Thymus (tissue), 11 donors: ENCODE measurements at regions not wholly inside any gene's neighbourhood (a gene's known extent, or its start where the extent isn't known, plus 50 kb on each side); places are given as distances from the start of the nearest gene placed in this dataset.
"Not testable (repeated sequence)": the region's sequence is repeated elsewhere in the genome, so short reads cannot be mapped to it uniquely, and the experiment has no call there.

ENCODE experiments used
- DNase-seq, 9 donors: peaks; one replicate each; pipeline ENCODE4 v3.0.0-alpha.2; 2013; ENCODE audit warnings: low spot score in 9 of 9, low read depth in 6 of 9, missing footprints in 1 of 9
- H3K27ac ChIP-seq, 2 donors: one replicate each; pipeline ENCODE4 v1.5.1; 2013; ENCODE audit warnings: control low read depth in 1 of 2, low read depth in 1 of 2, low read length in 1 of 2, mild to moderate bottlenecking in 1 of 2, moderate library complexity in 1 of 2
- H3K27me3 ChIP-seq, 2 donors: one replicate each; pipeline ENCODE4 v1.5.1; 2013; ENCODE audit warnings: low read length in 1 of 2; ENCODE audit not compliant: control insufficient read depth in 2 of 2, insufficient read depth in 1 of 2
- H3K36me3 ChIP-seq, 2 donors: one replicate each; pipeline ENCODE4 v1.5.1; 2013; ENCODE audit warnings: low read length in 1 of 2, mild to moderate bottlenecking in 1 of 2, moderate library complexity in 1 of 2; ENCODE audit not compliant: control insufficient read depth in 2 of 2, insufficient read depth in 2 of 2
- H3K4me1 ChIP-seq, 2 donors: one replicate each; pipeline ENCODE4 v1.5.1; 2013; ENCODE audit warnings: low read length in 2 of 2; ENCODE audit not compliant: control insufficient read depth in 2 of 2, insufficient read depth in 2 of 2
- H3K4me3 ChIP-seq, 2 donors: one replicate each; pipeline ENCODE4 v1.5.1; 2013; ENCODE audit warnings: low read length in 2 of 2, control low read depth in 1 of 2, mild to moderate bottlenecking in 1 of 2
- H3K9me3 ChIP-seq, 2 donors: one replicate each; pipeline ENCODE4 v1.5.1; 2013; ENCODE audit warnings: low read length in 1 of 2, mild to moderate bottlenecking in 1 of 2; ENCODE audit not compliant: control insufficient read depth in 2 of 2, insufficient read depth in 1 of 2
- WGBS: extraction: QIAGEN DNeasy Blood & Tissue Kit; methylation state at CpG from one replicate; pipeline ENCODE4 v1.1.7; 2013; 5-methylcytosine and 5-hydroxymethylcytosine counted together
- donor health status: healthy.

GRCh38 chr13:70527599-70527998, 419.3 kb upstream of the KLHL1 start:
- WGBS: 94% methylated on average over 5 of the region's 5 CpGs
- H3K36me3 ChIP-seq: no peaks in the 10 kb centered on the region
- H3K9me3 ChIP-seq: no peaks in the 10 kb centered on the region
- no peak overlapping the region for H3K4me3 ChIP-seq
- H3K27ac ChIP-seq: no peak overlapping the region
- H3K27me3 ChIP-seq: no peaks in the 10 kb centered on the region
- no peaks in the 10 kb centered on the region for H3K4me1 ChIP-seq
- no peak for DNase-seq

- Histone ChIP-seq H3K4me1 (no peaks in the 10 kb centered on the region), H3K27ac (no peak overlapping the region), H3K4me3 (no peak overlapping the region), H3K27me3 (no peaks in the 10 kb centered on the region), H3K36me3 (no peaks in the 10 kb centered on the region), H3K9me3 (no peaks in the 10 kb centered on the region)
- 96% methylated on average over 2 of the region's 2 CpGs for WGBS
- DNase-seq: no peak
Observed at GRCh38 chr13:70523622-70524021, 415.4 kb upstream of the KLHL1 start.

DNA sequence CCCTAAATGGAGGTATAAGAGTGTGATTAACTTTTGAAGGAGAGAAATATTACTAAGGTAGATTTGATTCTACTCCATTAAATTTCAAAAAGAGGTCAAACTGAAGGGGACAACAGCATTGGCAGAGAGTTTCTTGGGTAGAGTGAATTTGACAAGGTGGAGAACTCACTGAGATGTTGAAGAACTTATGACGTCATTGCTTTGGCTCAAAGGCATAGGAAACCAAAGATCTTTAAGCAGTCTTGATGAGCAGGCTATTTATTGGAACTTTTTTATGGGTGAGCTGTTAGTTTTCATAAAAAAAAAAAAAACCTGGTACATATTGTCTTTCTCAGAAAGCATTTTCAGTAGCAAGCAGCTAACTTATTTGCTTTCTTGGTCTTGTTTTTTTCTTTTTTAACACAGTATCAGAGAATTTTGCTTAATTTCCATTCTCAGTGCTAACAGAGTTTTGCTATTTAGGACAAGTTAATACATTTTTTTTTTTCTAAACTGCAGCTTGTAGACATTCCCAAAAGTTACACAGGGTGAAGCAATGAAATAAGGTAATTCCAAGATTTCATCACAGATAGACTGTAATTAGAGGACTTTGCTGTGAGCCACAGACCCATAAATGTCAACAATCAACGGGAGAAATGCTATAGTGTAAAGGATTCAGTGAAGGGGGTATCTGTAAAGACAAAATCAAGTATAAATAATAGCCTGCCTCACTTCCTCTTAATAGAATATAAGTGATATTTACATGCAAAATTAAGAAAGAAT, 412.2 kb upstream of the KLHL1 start:
- no peak for DNase-seq
- no peak overlapping the region for H3K27ac ChIP-seq
- H3K4me1 ChIP-seq: no peaks in the 10 kb centered on the region
- 84% methylated on average over 2 of the region's 2 CpGs for WGBS
- H3K9me3 ChIP-seq: no peaks in the 10 kb centered on the region
- no peaks in the 10 kb centered on the region for H3K27me3 ChIP-seq
- no peaks in the 10 kb centered on the region for H3K36me3 ChIP-seq
- no peak overlapping the region for H3K4me3 ChIP-seq

DNA sequence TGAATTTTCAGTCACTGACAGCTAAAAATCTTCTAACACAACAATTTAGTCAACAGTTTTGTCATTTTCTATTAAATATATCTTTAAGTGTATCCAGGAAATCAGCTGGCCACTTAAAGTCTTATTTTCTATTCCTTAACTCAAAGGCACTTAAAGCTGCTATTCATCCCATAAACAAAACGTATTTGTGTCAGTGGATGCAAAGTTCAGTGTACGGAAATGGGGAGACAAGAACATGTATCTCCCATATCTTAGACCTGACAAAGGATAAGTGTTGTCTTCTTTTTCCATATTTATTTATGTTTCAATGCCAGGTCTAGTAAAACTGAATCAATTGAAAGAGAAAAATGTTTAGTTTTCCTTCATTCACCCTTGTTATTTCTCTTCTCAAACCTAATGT, 409.8 kb upstream of the KLHL1 start:
- H3K4me3 ChIP-seq: no peak overlapping the region
- WGBS: 92% methylated on average over 2 of the region's 2 CpGs
- H3K27me3 ChIP-seq: no peaks in the 10 kb centered on the region
- no peaks in the 10 kb centered on the region for H3K4me1 ChIP-seq
- no peak for DNase-seq
- H3K27ac ChIP-seq: no peak overlapping the region
- no peaks in the 10 kb centered on the region for H3K9me3 ChIP-seq
- H3K36me3 ChIP-seq: no peaks in the 10 kb centered on the region

DNA sequence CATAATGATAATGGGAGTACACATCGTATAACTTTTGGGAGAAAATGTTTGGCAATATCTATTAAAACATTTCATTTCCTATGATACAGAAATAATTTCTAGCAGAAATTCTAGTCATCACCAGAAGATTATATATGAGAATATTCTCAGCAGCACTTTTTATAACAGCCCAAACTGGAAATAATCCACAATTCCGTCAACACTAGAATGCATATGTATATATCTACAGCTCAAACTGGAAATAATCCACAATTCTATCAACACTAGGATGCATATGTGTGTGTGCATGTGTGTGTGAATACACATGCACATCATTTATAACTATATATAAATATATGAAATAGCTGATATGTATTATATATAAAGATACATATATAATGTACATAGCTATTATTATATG, 408.0 kb upstream of the KLHL1 start:
- Histone ChIP-seq H3K4me3 (no peak overlapping the region), H3K9me3 (peaks cover 0 to 6% of the 10 kb centered on the region in 2 donors), H3K36me3 (no peaks in the 10 kb centered on the region), H3K27ac (no peak overlapping the region), H3K4me1 (no peaks in the 10 kb centered on the region), H3K27me3 (no peaks in the 10 kb centered on the region)
- 95% methylated on average over 2 of the region's 2 CpGs for WGBS
- DNase-seq: no peak

GRCh38 chr13:70511861-70512417, 403.7 kb upstream of the KLHL1 start:
- not testable (repeated sequence) for H3K36me3 ChIP-seq, DNase-seq, H3K9me3 ChIP-seq, H3K4me3 ChIP-seq, H3K27me3 ChIP-seq, H3K4me1 ChIP-seq, H3K27ac ChIP-seq
- WGBS: 97% methylated on average over 40 of the region's 40 CpGs

GRCh38 chr13:70505809-70506208, 397.6 kb upstream of the KLHL1 start:
- H3K27me3 ChIP-seq: no peaks in the 10 kb centered on the region
- no peaks in the 10 kb centered on the region for H3K9me3 ChIP-seq
- no peaks in the 10 kb centered on the region for H3K36me3 ChIP-seq
- H3K4me1 ChIP-seq: no peaks in the 10 kb centered on the region
- DNase-seq: no peak
- H3K4me3 ChIP-seq: no peak overlapping the region
- H3K27ac ChIP-seq: no peak overlapping the region
- WGBS: 92% methylated on average over 4 of the region's 4 CpGs

DNA sequence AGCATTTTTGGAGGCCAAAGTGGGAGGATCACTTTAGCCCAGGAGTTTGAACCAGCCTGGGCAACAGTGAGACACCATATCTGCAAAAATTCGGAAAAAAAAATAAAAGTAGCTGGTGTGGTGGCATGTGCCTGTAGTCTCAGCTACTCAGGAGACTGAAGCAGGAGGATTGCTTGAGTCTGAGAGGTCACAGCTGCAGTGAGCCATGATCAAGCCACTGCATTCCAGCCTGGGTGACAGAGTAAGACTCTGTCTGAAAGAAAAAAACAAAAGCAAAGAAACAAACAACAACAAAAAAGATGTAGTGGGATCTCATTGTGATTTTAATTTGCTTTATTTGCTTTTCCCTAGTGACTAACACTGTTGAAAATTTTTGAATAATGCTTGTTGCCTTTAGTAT, 394.7 kb upstream of the KLHL1 start:
- Histone ChIP-seq H3K4me1 (no peaks in the 10 kb centered on the region), H3K27ac (no peak overlapping the region), H3K36me3 (no peaks in the 10 kb centered on the region), H3K4me3 (no peak overlapping the region), H3K9me3 (no peaks in the 10 kb centered on the region), H3K27me3 (no peaks in the 10 kb centered on the region)
- DNase-seq: no peak
- WGBS: 87% methylated on average over 1 of the region's 1 CpG

GRCh38 chr13:70490320-70490935, 382.2 kb upstream of the KLHL1 start:
- Histone ChIP-seq H3K27me3 (no peaks in the 10 kb centered on the region), H3K9me3 (peaks cover 0 to 14% of the 10 kb centered on the region in 2 donors), H3K36me3 (no peaks in the 10 kb centered on the region), H3K27ac (no peak overlapping the region), H3K4me1 (no peaks in the 10 kb centered on the region), H3K4me3 (no peak overlapping the region)
- WGBS: 93% methylated on average over 2 of the region's 2 CpGs
- DNase-seq: no peak
